RWPE2 (cell line): ENCODE measurements at regions not wholly inside any gene's neighbourhood (a gene's known extent, or its start where the extent isn't known, plus 50 kb on each side); places are given as distances from the start of the nearest gene placed in this dataset.

Experiments
- ATAC-seq: fragments of 200-7000 bp; cut with Tn5 transposase; 3 replicates; pipeline ENCODE4 v1.9.1; 2021; ENCODE audit warnings: low read depth
- DNase-seq: peaks from one replicate; pipeline ENCODE4 v3.0.0-alpha.2; 2020; ENCODE audit warnings: low spot score
- H3K27ac ChIP-seq: fragments of 450-650 bp; 2 replicates; pipeline ENCODE4 v1.5.1; 2017; ENCODE audit warnings: mild to moderate bottlenecking; ENCODE audit not compliant: poor library complexity, severe bottlenecking
- H3K27me3 ChIP-seq: fragments of 250-450 bp; sonication (Bioruptor Pico); 2 replicates; pipeline ENCODE4 v1.5.1; 2021; ENCODE audit warnings: mild to moderate bottlenecking, moderate library complexity; ENCODE audit not compliant: insufficient read depth, poor library complexity, severe bottlenecking
- H3K36me3 ChIP-seq: fragments of 250-450 bp; sonication (Bioruptor Pico); 2 replicates; pipeline ENCODE4 v1.5.1; 2020; ENCODE audit warnings: low read depth, mild to moderate bottlenecking, moderate library complexity
- H3K4me1 ChIP-seq: fragments of 250-450 bp; sonication (Bioruptor Pico); 2 replicates; pipeline ENCODE4 v1.5.1; 2021; ENCODE audit warnings: mild to moderate bottlenecking, moderate library complexity; ENCODE audit not compliant: insufficient read depth, poor library complexity, severe bottlenecking
- H3K4me3 ChIP-seq: fragments of 250-450 bp; sonication (Bioruptor Pico); 2 replicates; pipeline ENCODE4 v1.5.1; 2021; ENCODE audit warnings: mild to moderate bottlenecking, moderate library complexity; ENCODE audit not compliant: severe bottlenecking
- H3K9me3 ChIP-seq: fragments of 250-450 bp; sonication (Bioruptor Pico); 2 replicates; pipeline ENCODE4 v1.5.1; 2021; ENCODE audit warnings: mild to moderate bottlenecking, moderate library complexity; ENCODE audit not compliant: severe bottlenecking
- TF ChIP-seq, protein P1 (sequence below): fragments of 450-650 bp; IDR thresholded peaks from one replicate; pipeline ENCODE4 v1.5.1; 2017; ENCODE audit warnings: mild to moderate bottlenecking, moderate library complexity; ENCODE audit not compliant: poor library complexity, severe bottlenecking

DNA sequence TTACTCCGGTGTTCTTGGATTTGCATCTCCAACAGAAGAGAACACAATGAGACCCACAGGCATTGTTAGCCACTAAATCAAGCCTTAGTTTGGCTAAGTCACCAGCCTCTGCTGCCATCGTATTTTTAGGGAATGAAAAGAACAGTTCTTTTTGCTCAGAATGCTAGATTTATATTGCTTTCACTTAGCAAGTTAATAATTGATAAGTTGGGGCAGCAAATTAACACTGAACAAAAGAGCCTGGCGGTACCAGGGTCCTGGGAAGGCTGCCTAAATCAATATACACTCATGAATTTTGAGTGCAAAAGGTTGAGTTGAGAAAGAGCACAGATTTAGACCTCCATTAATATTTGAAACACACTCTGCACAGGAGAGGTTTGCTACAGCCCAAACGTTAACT, 767.7 kb downstream of the TYW1 start:
- ATAC-seq, result no peak

DNA sequence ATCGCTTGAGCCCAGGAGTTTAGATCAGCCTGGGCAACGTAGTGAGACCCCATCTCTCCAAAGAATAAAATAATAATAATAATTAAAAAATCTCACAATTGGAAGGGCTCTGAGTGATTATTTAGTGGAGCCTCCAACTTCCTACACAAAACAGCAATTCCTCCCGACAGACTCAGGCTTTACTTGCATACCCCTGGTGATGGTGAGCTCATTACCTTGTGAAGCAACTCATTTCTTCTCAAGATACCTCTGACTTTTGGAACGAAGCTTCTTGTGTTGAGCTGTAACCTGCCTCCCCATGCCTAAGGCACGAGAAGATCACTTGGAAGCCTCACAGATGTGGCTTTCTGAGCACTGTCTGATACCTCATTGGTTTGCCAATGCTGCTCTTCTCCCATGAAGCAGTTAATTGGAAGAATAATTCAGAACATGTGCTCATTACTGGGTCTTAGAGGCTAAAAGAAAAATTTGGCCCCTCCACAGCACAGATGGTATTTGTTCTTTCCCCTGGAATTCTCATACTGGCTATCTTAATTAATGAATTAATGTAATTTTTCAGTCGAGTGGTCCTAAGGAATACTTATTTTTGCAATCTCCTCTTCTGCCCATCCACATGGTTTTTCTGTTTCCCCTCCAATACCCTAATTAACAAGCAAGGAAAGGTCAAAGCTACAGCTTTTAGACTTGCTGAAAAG, 769.0 kb downstream of the TYW1 start:
- Histone ChIP-seq H3K9me3 (no peaks in the 10 kb centered on the region), H3K27me3 (no peaks in the 10 kb centered on the region), H3K4me1 (no peaks in the 10 kb centered on the region), H3K27ac (no peak overlapping the region), H3K4me3 (no peak overlapping the region), H3K36me3 (no peaks in the 10 kb centered on the region)
- no peak for DNase-seq
- ATAC-seq, result no peak
- TF ChIP-seq, protein P1, sequence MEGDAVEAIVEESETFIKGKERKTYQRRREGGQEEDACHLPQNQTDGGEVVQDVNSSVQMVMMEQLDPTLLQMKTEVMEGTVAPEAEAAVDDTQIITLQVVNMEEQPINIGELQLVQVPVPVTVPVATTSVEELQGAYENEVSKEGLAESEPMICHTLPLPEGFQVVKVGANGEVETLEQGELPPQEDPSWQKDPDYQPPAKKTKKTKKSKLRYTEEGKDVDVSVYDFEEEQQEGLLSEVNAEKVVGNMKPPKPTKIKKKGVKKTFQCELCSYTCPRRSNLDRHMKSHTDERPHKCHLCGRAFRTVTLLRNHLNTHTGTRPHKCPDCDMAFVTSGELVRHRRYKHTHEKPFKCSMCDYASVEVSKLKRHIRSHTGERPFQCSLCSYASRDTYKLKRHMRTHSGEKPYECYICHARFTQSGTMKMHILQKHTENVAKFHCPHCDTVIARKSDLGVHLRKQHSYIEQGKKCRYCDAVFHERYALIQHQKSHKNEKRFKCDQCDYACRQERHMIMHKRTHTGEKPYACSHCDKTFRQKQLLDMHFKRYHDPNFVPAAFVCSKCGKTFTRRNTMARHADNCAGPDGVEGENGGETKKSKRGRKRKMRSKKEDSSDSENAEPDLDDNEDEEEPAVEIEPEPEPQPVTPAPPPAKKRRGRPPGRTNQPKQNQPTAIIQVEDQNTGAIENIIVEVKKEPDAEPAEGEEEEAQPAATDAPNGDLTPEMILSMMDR, result no peak

More for the DNA sequence above, 767.7 kb downstream of the TYW1 start:
- DNase-seq, result no peak
- TF ChIP-seq, protein P1, result no peak
- Histone ChIP-seq H3K27me3 (no peaks in the 10 kb centered on the region), H3K9me3 (no peaks in the 10 kb centered on the region), H3K27ac (no peak overlapping the region), H3K36me3 (no peaks in the 10 kb centered on the region), H3K4me3 (no peak overlapping the region), H3K4me1 (no peaks in the 10 kb centered on the region)

DNA sequence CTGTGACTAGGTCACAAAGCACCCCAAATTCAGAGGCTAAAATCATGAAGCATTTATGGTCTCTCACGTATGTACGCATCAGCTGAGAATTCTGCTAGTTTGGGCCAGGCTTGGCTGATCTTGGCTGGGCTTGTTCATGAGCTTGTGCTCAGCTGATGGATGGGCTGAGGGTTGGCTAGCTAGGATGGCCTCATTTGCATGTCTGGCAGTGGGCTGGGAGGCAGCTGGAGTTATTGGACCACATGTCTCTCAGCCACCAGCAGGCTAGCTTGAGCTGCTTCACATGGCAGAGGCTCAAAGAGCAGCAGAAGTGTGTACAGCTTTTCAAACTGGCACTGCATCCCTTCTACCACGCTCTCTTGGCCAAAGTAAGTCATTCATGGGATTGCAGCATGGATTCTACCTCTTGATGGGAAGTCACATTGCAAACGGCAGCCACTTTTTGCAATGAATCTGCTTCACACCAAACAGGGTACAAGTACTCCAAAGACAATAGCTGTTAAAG, 770.3 kb downstream of the TYW1 start:
- Histone ChIP-seq H3K36me3 (no peaks in the 10 kb centered on the region), H3K9me3 (no peaks in the 10 kb centered on the region), H3K27ac (no peak overlapping the region), H3K4me1 (no peaks in the 10 kb centered on the region), H3K4me3 (no peak overlapping the region), H3K27me3 (no peaks in the 10 kb centered on the region)
- no peak for DNase-seq
- no peak for ATAC-seq
- TF ChIP-seq, protein P1, result no peak

DNA sequence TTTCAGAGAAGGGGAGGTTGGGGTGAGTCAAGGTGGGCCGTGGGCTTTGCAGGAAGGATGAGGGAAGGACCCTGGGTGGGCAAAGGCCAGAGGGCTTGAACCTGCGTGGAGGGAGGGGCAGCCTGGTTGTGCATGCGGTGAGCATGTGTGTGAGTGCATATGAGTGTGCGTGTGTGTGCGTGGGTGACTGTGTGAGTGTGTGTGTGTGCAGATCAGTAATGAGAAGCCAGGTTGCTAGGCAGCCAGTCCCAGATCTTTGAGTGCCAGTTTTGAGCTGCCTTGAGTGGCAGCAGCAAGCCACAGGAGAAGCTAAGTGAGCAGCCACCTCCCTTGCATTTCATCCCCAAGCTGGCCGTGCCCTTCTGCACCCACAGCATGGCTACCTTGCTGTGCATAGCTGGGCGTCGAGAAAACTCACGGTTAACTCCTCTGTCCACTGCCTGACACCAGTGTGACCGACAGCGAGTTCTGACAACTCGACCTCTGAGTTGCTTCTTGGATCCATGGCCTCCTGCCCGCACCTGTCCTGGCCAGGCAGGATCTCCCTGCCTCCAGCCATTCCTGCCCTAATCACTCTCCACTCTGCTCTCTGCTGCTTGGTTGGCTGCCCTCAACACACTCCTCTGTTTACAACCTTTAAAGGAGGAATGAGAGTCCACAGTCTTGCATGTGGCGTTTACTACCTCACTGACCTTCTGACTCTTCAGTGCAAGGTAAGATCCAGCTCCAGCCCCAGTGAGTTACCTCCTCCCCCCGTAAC, 775.4 kb downstream of the TYW1 start:
- Histone ChIP-seq H3K36me3 (no peaks in the 10 kb centered on the region), H3K4me3 (no peak overlapping the region), H3K27me3 (no peaks in the 10 kb centered on the region), H3K4me1 (no peaks in the 10 kb centered on the region), H3K27ac (no peak overlapping the region), H3K9me3 (no peaks in the 10 kb centered on the region)
- TF ChIP-seq, protein P1, result no peak
- no peak for ATAC-seq
- no peak for DNase-seq
